HEK293 (cell line): ENCODE measurements at regions not wholly inside any gene's neighbourhood (a gene's known extent, or its start where the extent isn't known, plus 50 kb on each side); places are given as distances from the start of the nearest gene placed in this dataset.
"Not testable (repeated sequence)": the region's sequence is repeated elsewhere in the genome, so short reads cannot be mapped to it uniquely, and the experiment has no call there.

ENCODE experiments used
- CTCF ChIA-PET: fragments of 350-600 bp; formaldehyde crosslinking; extraction: SDS; loops from one replicate; lab custom pipeline; 2021; ENCODE audit warnings: antibody characterized with exemption; lab: Yijun Ruan, JAX
- POLR2A ChIA-PET: fragments of 300-600 bp; formaldehyde crosslinking; extraction: SDS; loops from one replicate; lab custom pipeline; 2020; ENCODE audit warnings: antibody characterized with exemption, inconsistent platforms; lab: Yijun Ruan, JAX
- H3K27ac ChIP-seq: fragments of 200-500 bp; sonication (Bioruptor generic); 2 replicates; pipeline ENCODE4 v1.5.1; 2014; ENCODE audit warnings: low read depth, low read length, control low read depth, inconsistent platforms; ENCODE audit errors: extremely low read depth
- H3K36me3 ChIP-seq, 2 experiments: fragments of 200-500 bp in 1 of 2; sonication (Bioruptor generic) in 1 of 2; 1 replicate in 1 of 2; 2 replicates in 1 of 2; pipeline ENCODE4 v1.5.1; 2014 to 2017; ENCODE audit warnings: inconsistent platforms in 2 of 2, low read length in 2 of 2; ENCODE audit not compliant: control insufficient read depth in 2 of 2, insufficient read depth in 1 of 2
- H3K4me1 ChIP-seq: fragments of 200-500 bp; sonication (Bioruptor generic); 2 replicates; pipeline ENCODE4 v1.5.1; 2014; ENCODE audit warnings: mild to moderate bottlenecking, low read length, inconsistent platforms; ENCODE audit not compliant: control insufficient read depth, insufficient read depth
- H3K4me3 ChIP-seq: 2 replicates; pipeline ENCODE4 v1.5.1; 2011; ENCODE audit warnings: low read depth, mild to moderate bottlenecking, control low read depth, low read length, moderate library complexity
- H3K9me3 ChIP-seq: fragments of 200-500 bp; sonication (Bioruptor generic); 2 replicates; pipeline ENCODE4 v1.5.1; 2014; ENCODE audit warnings: low read depth, low read length, inconsistent platforms; ENCODE audit not compliant: control insufficient read depth, insufficient read depth
- KLF17 ChIP-seq: fragments of 450-650 bp; formaldehyde crosslinking; IDR thresholded peaks from 2 replicates; pipeline ENCODE4 v1.5.1; 2016; ENCODE audit warnings: missing biosample characterization, missing genetic modification characterization
- MZF1 ChIP-seq: fragments of 450-650 bp; formaldehyde crosslinking; IDR thresholded peaks from 2 replicates; pipeline ENCODE4 v1.5.1; 2017; ENCODE audit warnings: missing biosample characterization, missing genetic modification characterization, borderline replicate concordance
- OSR2 ChIP-seq: fragments of 450-650 bp; formaldehyde crosslinking; IDR thresholded peaks from 2 replicates; pipeline ENCODE4 v1.5.1; 2016; ENCODE audit warnings: missing biosample characterization, missing genetic modification characterization
- PBX3 ChIP-seq: sonication (generic); formaldehyde crosslinking; IDR thresholded peaks from 2 replicates; pipeline ENCODE4 v1.8.1; 2022; ENCODE audit warnings: mild to moderate bottlenecking, moderate library complexity, missing genetic modification reagents
- PRDM10 ChIP-seq: fragments of 450-650 bp; formaldehyde crosslinking; IDR thresholded peaks from 2 replicates; pipeline ENCODE4 v1.5.1; 2016; ENCODE audit warnings: missing biosample characterization, missing genetic modification characterization
- YY2 ChIP-seq: fragments of 450-650 bp; formaldehyde crosslinking; IDR thresholded peaks from 2 replicates; pipeline ENCODE4 v1.5.1; 2016; ENCODE audit warnings: missing biosample characterization, missing genetic modification characterization
- ZFP37 ChIP-seq: fragments of 450-650 bp; formaldehyde crosslinking; IDR thresholded peaks from 2 replicates; pipeline ENCODE4 v1.5.1; 2016; ENCODE audit warnings: missing biosample characterization, missing genetic modification characterization
- ZNF112 ChIP-seq: fragments of 450-650 bp; formaldehyde crosslinking; IDR thresholded peaks from 2 replicates; pipeline ENCODE4 v1.5.0; 2017; ENCODE audit warnings: missing biosample characterization, missing genetic modification characterization
- ZNF155 ChIP-seq: fragments of 450-650 bp; formaldehyde crosslinking; IDR thresholded peaks from 2 replicates; pipeline ENCODE4 v1.5.1; 2016; ENCODE audit warnings: missing biosample characterization, missing genetic modification characterization
- ZNF248 ChIP-seq: fragments of 450-650 bp; formaldehyde crosslinking; IDR thresholded peaks from 2 replicates; pipeline ENCODE4 v1.5.1; 2017; ENCODE audit warnings: missing biosample characterization, missing genetic modification characterization
- ZNF37A ChIP-seq: fragments of 450-650 bp; IDR thresholded peaks from 2 replicates; pipeline ENCODE4 v1.5.1; 2018; ENCODE audit warnings: missing biosample characterization, missing genetic modification characterization
- ZNF404 ChIP-seq: fragments of 450-650 bp; formaldehyde crosslinking; IDR thresholded peaks from 2 replicates; pipeline ENCODE4 v1.5.1; 2017; ENCODE audit warnings: missing biosample characterization, missing genetic modification characterization
- ZNF585B ChIP-seq: fragments of 450-650 bp; formaldehyde crosslinking; IDR thresholded peaks from 2 replicates; pipeline ENCODE4 v1.5.1; 2016; ENCODE audit warnings: missing biosample characterization, missing genetic modification characterization
- TF ChIP-seq, protein P1 (sequence below): fragments of 450-650 bp; formaldehyde crosslinking; IDR thresholded peaks from 2 replicates; pipeline ENCODE4 v1.5.1; 2016; ENCODE audit warnings: missing biosample characterization, missing genetic modification characterization

DNA sequence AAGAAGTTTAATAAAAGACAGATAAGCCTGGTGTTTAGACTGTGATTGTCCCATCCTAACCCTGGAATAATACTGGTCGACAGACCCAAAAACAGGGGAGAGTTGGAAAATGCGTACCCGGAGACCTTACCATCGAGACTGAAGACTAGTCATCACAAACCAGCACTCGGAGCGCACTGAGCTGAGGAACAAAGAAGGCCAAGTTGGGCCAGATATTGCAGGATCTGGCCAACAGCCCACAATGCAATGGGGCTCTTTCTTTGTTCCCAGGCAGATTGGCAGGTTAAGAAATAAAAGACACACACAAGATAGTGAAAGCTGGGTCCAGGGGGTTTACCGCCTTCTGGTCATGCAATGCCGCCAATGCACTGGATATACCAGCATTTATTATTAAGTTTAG is 188.7 kb upstream of the RAI14 start:
- ChIA-PET CTCF (interaction anchor here (0.7 to 3.1 kb wide), 2 partner anchors 13 to 980 kb away, joined by 3 to 20 read pairs; no protein-coding TSS in a partner anchor), POLR2A (no interaction called here)
- no peak for TF ChIP-seq ZFP37 (tag by site-specific recombination)
- no peak for TF ChIP-seq YY2 (tag by site-specific recombination)
- TF ChIP-seq, protein P1, sequence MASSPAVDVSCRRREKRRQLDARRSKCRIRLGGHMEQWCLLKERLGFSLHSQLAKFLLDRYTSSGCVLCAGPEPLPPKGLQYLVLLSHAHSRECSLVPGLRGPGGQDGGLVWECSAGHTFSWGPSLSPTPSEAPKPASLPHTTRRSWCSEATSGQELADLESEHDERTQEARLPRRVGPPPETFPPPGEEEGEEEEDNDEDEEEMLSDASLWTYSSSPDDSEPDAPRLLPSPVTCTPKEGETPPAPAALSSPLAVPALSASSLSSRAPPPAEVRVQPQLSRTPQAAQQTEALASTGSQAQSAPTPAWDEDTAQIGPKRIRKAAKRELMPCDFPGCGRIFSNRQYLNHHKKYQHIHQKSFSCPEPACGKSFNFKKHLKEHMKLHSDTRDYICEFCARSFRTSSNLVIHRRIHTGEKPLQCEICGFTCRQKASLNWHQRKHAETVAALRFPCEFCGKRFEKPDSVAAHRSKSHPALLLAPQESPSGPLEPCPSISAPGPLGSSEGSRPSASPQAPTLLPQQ (tag by site-specific recombination), result no peak
- TF ChIP-seq MZF1 (tag by site-specific recombination), result no peak
- no peak for TF ChIP-seq ZNF155 (tag by site-specific recombination)
- no peak for TF ChIP-seq PBX3 (CRISPR knock-in tag)
- TF ChIP-seq KLF17 (tag by site-specific recombination), result no peak
- no peak for TF ChIP-seq ZNF404 (tag by site-specific recombination)
- no peak for TF ChIP-seq ZNF112 (tag by site-specific recombination)
- Histone ChIP-seq H3K27ac (no peak overlapping the region), H3K4me1 (no peaks in the 10 kb centered on the region), H3K4me3 (no peak overlapping the region), H3K9me3 (no peaks in the 10 kb centered on the region), H3K36me3 (no peaks in the 10 kb centered on the region)

DNA sequence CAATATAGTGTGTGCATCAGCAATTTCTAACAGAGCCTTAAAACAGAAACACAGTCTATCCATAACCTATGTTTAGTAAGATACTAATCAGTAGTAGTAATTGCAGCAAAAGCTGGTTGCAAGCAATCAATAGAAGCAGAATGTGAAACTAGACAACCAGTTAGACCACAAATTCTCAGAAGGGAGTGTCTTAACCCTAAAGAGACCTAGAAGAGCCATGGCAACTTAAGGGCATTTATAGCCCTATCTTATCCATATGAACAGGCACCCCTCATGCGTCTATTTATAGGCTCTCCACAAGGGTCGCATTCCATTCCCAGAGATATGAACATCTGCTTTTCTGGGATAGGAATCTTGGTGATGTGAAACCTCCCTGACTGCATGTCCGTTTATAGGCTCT is 188.1 kb upstream of the RAI14 start:
- H3K27ac ChIP-seq, H3K9me3 ChIP-seq, CTCF ChIA-PET, H3K4me3 ChIP-seq, H3K4me1 ChIP-seq, POLR2A ChIA-PET, H3K36me3 ChIP-seq: not testable (repeated sequence)

DNA sequence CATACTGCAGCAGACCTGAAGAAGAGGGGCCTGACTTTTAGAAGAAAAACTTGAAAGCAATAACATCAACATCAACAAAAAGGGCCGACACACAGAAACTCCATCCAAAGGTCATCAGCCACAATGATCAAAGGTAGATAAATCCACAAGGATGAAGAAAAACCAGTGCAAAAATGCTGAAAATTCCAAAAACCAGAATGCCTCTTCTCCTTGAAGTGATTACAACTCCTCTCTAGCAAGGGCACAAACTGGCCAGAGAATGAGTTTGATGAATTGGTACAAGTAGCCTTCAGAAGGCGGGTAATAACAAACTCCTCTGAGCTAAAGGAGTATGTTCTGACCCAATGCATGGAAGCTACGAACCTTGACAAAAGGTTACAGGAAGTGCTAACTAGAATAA is 186.2 kb upstream of the RAI14 start:
- TF ChIP-seq OSR2 (tag by site-specific recombination) (no peak), PRDM10 (tag by site-specific recombination) (no peak), ZNF248 (no peak), ZNF585B (no peak), ZNF37A (tag by site-specific recombination) (no peak)

More for the DNA sequence above, 186.2 kb upstream of the RAI14 start:
- H3K4me3 ChIP-seq, result no peak overlapping the region
- no peaks in the 10 kb centered on the region for H3K4me1 ChIP-seq
- ChIA-PET POLR2A (no interaction called here), CTCF (no interaction called here)
- no peaks in the 10 kb centered on the region for H3K36me3 ChIP-seq
- H3K9me3 ChIP-seq, result no peaks in the 10 kb centered on the region
- H3K27ac ChIP-seq, result no peak overlapping the region
